ENCODE measurements at regions not wholly inside any gene's neighbourhood (a gene's known extent, or its start where the extent isn't known, plus 50 kb on each side); places are given as distances from the start of the nearest gene placed in this dataset.

DNA sequence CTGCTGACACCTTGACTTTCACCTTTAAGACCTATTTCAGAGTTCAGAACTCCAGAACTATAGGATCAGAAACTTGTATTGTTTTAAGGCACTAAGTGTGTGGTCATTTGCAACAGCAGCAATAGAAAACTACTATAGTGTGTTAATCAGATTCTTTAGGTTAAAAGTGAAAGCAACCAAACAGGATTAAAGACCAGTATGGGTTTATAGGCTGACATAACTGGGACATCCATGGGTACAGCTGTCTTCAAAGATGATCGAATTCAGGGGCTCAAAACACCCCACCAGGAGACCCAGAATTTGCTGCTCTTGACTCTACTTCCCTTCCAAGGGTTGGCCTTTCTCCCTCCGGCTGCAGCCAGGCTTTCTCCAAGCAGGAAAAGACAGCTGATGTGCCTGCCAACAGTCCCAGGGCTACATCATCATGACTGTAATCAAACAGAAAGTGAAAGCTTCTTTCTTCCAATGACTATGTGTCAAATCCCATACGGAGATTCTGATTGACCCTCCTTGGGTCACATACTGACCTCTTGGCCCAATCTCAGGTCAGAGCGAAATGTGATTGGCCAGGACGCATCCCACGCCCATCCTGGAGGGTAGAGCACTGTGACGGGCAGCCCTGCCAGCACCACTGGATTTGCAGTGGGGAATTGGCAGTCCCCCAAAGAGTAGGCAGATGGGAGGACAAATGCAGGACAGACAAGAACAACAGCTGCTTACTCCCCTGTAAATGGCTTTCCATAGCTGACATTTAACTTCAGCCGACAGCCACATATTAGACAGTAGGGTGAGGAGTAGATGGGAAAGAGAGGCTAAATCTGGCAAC lies 51.4 kb upstream of the RNF7 start:
- Histone ChIP-seq H3K36me3 (replicated peaks; ENCODE audit: insufficient read depth, low read length) (no peaks in the 10 kb centered on the region), H3K4me3 (ENCODE audit: low read length) (peak overlapping the region; percentile 37), H3F3A (ENCODE audit: insufficient read depth, low read length) (no peaks in the 10 kb centered on the region), H4K20me1 (ENCODE audit: insufficient read depth, low read length) (no peaks in the 10 kb centered on the region), H2AFZ (ENCODE audit: low read length) (peak overlapping the region; percentile 57), H3K9me2 (replicated peaks; ENCODE audit: insufficient read depth, low read length) (no peaks in the 10 kb centered on the region), H3K4me2 (ENCODE audit: low read depth, low read length) (peak overlapping the region; percentile 42), H3K9me3 (replicated peaks; ENCODE audit: insufficient read depth, low read length) (no peaks in the 10 kb centered on the region), H3K4me1 (ENCODE audit: low read length) (no peaks in the 10 kb centered on the region), H3K27ac (ENCODE audit: low read length) (no peak overlapping the region), H3K27me3 (replicated peaks; ENCODE audit: insufficient read depth, low read length) (no peaks in the 10 kb centered on the region), H3K79me2 (ENCODE audit: low read length) (no peaks in the 10 kb centered on the region), H3K9ac (ENCODE audit: low read length) (no peak overlapping the region)
- TF ChIP-seq, protein P1, sequence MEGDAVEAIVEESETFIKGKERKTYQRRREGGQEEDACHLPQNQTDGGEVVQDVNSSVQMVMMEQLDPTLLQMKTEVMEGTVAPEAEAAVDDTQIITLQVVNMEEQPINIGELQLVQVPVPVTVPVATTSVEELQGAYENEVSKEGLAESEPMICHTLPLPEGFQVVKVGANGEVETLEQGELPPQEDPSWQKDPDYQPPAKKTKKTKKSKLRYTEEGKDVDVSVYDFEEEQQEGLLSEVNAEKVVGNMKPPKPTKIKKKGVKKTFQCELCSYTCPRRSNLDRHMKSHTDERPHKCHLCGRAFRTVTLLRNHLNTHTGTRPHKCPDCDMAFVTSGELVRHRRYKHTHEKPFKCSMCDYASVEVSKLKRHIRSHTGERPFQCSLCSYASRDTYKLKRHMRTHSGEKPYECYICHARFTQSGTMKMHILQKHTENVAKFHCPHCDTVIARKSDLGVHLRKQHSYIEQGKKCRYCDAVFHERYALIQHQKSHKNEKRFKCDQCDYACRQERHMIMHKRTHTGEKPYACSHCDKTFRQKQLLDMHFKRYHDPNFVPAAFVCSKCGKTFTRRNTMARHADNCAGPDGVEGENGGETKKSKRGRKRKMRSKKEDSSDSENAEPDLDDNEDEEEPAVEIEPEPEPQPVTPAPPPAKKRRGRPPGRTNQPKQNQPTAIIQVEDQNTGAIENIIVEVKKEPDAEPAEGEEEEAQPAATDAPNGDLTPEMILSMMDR (IDR thresholded peaks at IDR 0.05; ENCODE audit: low read length), result no peak
- no peak for TF ChIP-seq EZH2phosphoT487 (IDR thresholded peaks at IDR 0.05; ENCODE audit: low read length)
- TF ChIP-seq EZH2 (optimal IDR thresholded peaks at IDR 0.05; ENCODE audit: low read depth, low read length), result no peak
- DNase-seq, result no peak
